OCI-LY3 (cell line): ENCODE measurements at regions not wholly inside any gene's neighbourhood (a gene's known extent, or its start where the extent isn't known, plus 50 kb on each side); places are given as distances from the start of the nearest gene placed in this dataset.

Experiments
- H2AFZ ChIP-seq: fragments of 200-600, 300-600 bp; shearing (Covaris generic); 2 replicates; pipeline ENCODE4 v1.6.0; 2014; ENCODE audit warnings: antibody characterized with exemption, low read depth, low read length
- H3K27ac ChIP-seq: fragments of 200-600, 300-600 bp; sonication (generic); 2 replicates; pipeline ENCODE4 v1.5.1; 2014; ENCODE audit warnings: mild to moderate bottlenecking, low read length, moderate library complexity, mixed read lengths
- H3K27me3 ChIP-seq: fragments of 200-600, 300-600 bp; sonication (generic); 2 replicates; pipeline ENCODE4 v1.6.1; 2014; ENCODE audit warnings: low read depth, low read length, mixed read lengths
- H3K36me3 ChIP-seq: fragments of 200-600, 300-600 bp; sonication (generic); replicated peaks from 2 replicates; pipeline ENCODE3; 2014; ENCODE audit warnings: low read depth, low read length, mixed read lengths
- H3K4me1 ChIP-seq: fragments of 300-600, 200-600 bp; sonication (generic); 2 replicates; pipeline ENCODE4 v1.6.1; 2014; ENCODE audit warnings: low read length, mixed read lengths
- H3K4me2 ChIP-seq: fragments of 200-600, 300-600 bp; sonication (generic); 2 replicates; pipeline ENCODE4 v1.6.1; 2014; ENCODE audit warnings: low read length, mixed read lengths
- H3K4me3 ChIP-seq: fragments of 300-600, 200-600 bp; sonication (generic); 2 replicates; pipeline ENCODE4 v1.5.1; 2014; ENCODE audit warnings: antibody characterized with exemption, mild to moderate bottlenecking, low read length, moderate library complexity
- H3K79me2 ChIP-seq: fragments of 300-600, 200-600 bp; shearing (Covaris generic); 2 replicates; pipeline ENCODE4 v1.6.1; 2014; ENCODE audit warnings: mild to moderate bottlenecking, low read length, mixed read lengths
- H3K9ac ChIP-seq: fragments of 300-600, 200-600 bp; shearing (Covaris generic); 2 replicates; pipeline ENCODE4 v1.6.0; 2014; ENCODE audit warnings: mild to moderate bottlenecking, low read length, moderate library complexity
- H3K9me3 ChIP-seq: fragments of 200-600, 300-600 bp; shearing (Covaris generic); 2 replicates; pipeline ENCODE4 v1.6.1; 2014; ENCODE audit warnings: low read length, mixed read lengths; ENCODE audit not compliant: insufficient read depth
- H4K20me1 ChIP-seq: fragments of 200-600, 300-600 bp; sonication (generic); 2 replicates; pipeline ENCODE4 v1.6.1; 2016; ENCODE audit warnings: low read length, mixed read lengths; ENCODE audit not compliant: insufficient read depth
- CTCF ChIP-seq: fragments of 200-600, 300-600 bp; sonication (generic); IDR thresholded peaks from 2 replicates; pipeline ENCODE4 v1.5.1; 2014; ENCODE audit warnings: antibody characterized with exemption, low read length, low read depth
- EZH2phosphoT487 ChIP-seq: fragments of 200-600 bp; shearing (Covaris generic); IDR thresholded peaks from 2 replicates; pipeline ENCODE4 v1.6.1; 2018; ENCODE audit warnings: antibody characterized with exemption, mixed run types, low read depth

GRCh38 chr1:83095570-83095969 lies 903.4 kb downstream of the TTLL7 start:
- Histone ChIP-seq H4K20me1 (peaks cover 8% of the 10 kb centered on the region), H3K9me3 (no peaks in the 10 kb centered on the region), H2AFZ (no peak overlapping the region), H3K4me1 (peaks cover 12% of the 10 kb centered on the region), H3K27ac (no peak overlapping the region), H3K4me3 (no peak overlapping the region), H3K9ac (no peak overlapping the region), H3K36me3 (peaks cover 23% of the 10 kb centered on the region), H3K79me2 (no peaks in the 10 kb centered on the region), H3K27me3 (no peaks in the 10 kb centered on the region), H3K4me2 (no peak overlapping the region)
- TF ChIP-seq CTCF, result no peak
- no peak for TF ChIP-seq EZH2phosphoT487

DNA sequence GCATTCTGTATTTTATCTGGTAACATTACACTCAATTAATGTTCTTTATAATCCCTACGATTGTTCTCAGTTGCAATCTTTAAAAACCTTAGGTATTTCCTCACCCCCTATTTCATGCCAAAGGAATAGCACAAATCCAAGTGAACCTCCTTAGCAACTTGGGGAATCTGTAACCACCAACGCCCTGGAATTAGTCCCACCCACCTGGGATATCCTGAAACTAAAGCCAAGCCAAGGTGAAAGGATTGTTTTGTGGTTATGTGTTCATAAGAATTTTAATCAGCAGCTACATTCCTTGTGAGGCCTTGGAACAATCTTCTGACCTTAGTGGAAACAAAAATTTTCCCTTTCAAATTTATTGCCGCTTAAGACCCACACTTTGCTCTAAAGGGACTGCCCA lies 908.7 kb downstream of the TTLL7 start:
- H3K9me3 ChIP-seq, result no peaks in the 10 kb centered on the region
- H3K4me1 ChIP-seq, result no peaks in the 10 kb centered on the region
- no peaks in the 10 kb centered on the region for H4K20me1 ChIP-seq
- no peak overlapping the region for H3K9ac ChIP-seq
- H3K4me2 ChIP-seq, result no peak overlapping the region
- TF ChIP-seq CTCF (no peak), EZH2phosphoT487 (no peak)
- H3K27me3 ChIP-seq, result no peaks in the 10 kb centered on the region
- H3K79me2 ChIP-seq, result no peaks in the 10 kb centered on the region
- no peak overlapping the region for H3K4me3 ChIP-seq
- no peak overlapping the region for H3K27ac ChIP-seq
- no peak overlapping the region for H2AFZ ChIP-seq
- peaks cover 4% of the 10 kb centered on the region for H3K36me3 ChIP-seq

- peaks cover 3% of the 10 kb centered on the region for H3K36me3 ChIP-seq
- no peaks in the 10 kb centered on the region for H3K9me3 ChIP-seq
- TF ChIP-seq CTCF, result no peak
- TF ChIP-seq EZH2phosphoT487, result no peak
- no peak overlapping the region for H3K4me2 ChIP-seq
- no peak overlapping the region for H2AFZ ChIP-seq
- H3K4me1 ChIP-seq, result no peaks in the 10 kb centered on the region
- H3K9ac ChIP-seq, result no peak overlapping the region
- H4K20me1 ChIP-seq, result no peaks in the 10 kb centered on the region
- no peaks in the 10 kb centered on the region for H3K79me2 ChIP-seq
- no peaks in the 10 kb centered on the region for H3K27me3 ChIP-seq
- no peak overlapping the region for H3K27ac ChIP-seq
- H3K4me3 ChIP-seq, result no peak overlapping the region
Measured at GRCh38 chr1:83087851-83088250, 911.1 kb downstream of the TTLL7 start.

DNA sequence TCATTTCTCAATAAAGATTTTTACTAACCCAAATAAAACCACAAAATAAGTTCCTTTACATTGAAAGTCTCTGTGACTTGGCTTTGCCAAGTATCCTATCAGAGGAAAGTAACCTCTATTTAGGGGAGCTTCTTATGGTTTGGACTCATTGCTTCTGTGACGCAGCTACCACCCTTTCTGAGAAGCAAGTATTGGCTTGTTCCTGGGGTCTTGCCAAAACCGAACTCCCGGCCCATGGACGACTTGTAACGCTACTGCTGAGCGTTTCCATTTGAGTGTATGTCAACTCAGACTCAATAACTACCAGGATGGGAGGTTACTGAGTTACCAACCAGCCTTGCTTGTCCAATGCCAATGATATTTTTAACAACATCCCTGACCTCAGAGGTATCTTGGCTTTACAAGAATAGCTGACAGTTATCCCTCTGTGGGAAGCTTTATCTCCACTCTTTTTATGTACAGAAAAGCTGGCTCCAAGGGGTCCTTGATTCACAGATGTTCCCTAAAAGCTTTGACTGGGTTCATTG lies 911.9 kb downstream of the TTLL7 start:
- Histone ChIP-seq H3K4me2 (no peak overlapping the region), H3K9me3 (no peaks in the 10 kb centered on the region), H3K36me3 (peaks cover 8% of the 10 kb centered on the region), H3K79me2 (no peaks in the 10 kb centered on the region), H3K27me3 (no peaks in the 10 kb centered on the region), H3K27ac (no peak overlapping the region), H3K9ac (no peak overlapping the region), H4K20me1 (no peaks in the 10 kb centered on the region), H2AFZ (no peak overlapping the region), H3K4me1 (no peaks in the 10 kb centered on the region), H3K4me3 (no peak overlapping the region)
- TF ChIP-seq EZH2phosphoT487, result no peak
- TF ChIP-seq CTCF, result no peak
